Testis (tissue), 2 donors: ENCODE measurements at regions not wholly inside any gene's neighbourhood (a gene's known extent, or its start where the extent isn't known, plus 50 kb on each side); places are given as distances from the start of the nearest gene placed in this dataset.
"Not testable (repeated sequence)": the region's sequence is repeated elsewhere in the genome, so short reads cannot be mapped to it uniquely, and the experiment has no call there.

Source experiments
- DNase-seq: peaks from one replicate; pipeline ENCODE4 v3.0.0-alpha.2; 2019
- H3K27ac ChIP-seq, 2 donors: fragments of 200-600 bp; sonication (generic); one replicate each; pipeline ENCODE4 v1.5.1; 2019
- H3K27me3 ChIP-seq: fragments of 200-600 bp; sonication (generic); one replicate; pipeline ENCODE4 v1.5.1; 2019
- H3K36me3 ChIP-seq: fragments of 200-600 bp; sonication (generic); one replicate; pipeline ENCODE4 v1.5.1; 2017; ENCODE audit warnings: low read depth; ENCODE audit errors: missing control alignments
- H3K4me1 ChIP-seq: fragments of 200-600 bp; sonication (generic); one replicate; pipeline ENCODE4 v1.5.1; 2019
- H3K4me3 ChIP-seq, 2 donors: fragments of 200-600 bp; sonication (generic); one replicate each; pipeline ENCODE4 v1.5.1; 2017 to 2019
- H3K9me3 ChIP-seq: fragments of 200-600 bp; sonication (generic); one replicate; pipeline ENCODE4 v1.5.1; 2017
- WGBS, 2 donors: methylation state at CpG; one replicate each; pipeline ENCODE4 v1.1.5; 2018; 5-methylcytosine and 5-hydroxymethylcytosine counted together
- intact Hi-C: fragments of 100-400 bp; cut with DNase I; formaldehyde crosslinking; loops from one replicate; pipeline ENCODE4 v1.15.1; 2023; ENCODE audit warnings: low total_unique reads
- small RNA-seq, 2 donors: library from RNA; depleted of rRNA; stranded (forward); fragments of <200 nt; gene quantifications; one replicate each; pipeline ENCODE3, GENCODE V24; 2016

DNA sequence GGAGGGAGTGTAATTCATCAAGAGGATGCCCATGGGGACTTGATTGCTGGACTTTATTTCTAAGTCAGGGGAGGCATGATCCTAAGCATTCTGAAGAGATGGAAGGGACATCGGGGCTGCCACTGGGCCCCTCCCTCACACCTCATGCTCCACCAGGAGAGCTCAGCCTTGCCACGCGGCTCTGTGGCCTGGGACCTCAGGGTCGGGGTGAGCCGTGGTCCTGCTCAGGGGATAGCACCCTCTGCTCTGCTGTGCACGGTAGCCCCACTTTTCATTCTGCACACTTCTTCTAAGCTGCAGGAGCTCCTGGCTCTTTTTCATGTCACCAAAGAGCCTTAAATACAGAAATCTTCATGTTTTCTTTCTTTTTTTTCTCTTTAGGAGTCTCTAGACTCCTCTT lies 75.5 kb upstream of the DPP6 start:
- H3K27ac ChIP-seq, DNase-seq, H3K4me1 ChIP-seq, H3K4me3 ChIP-seq, H3K36me3 ChIP-seq, intact Hi-C loops, H3K9me3 ChIP-seq, H3K27me3 ChIP-seq: not testable (repeated sequence)
- WGBS, 2 donors = 89 to 92% methylated on average over 6 of the region's 6 CpGs

DNA sequence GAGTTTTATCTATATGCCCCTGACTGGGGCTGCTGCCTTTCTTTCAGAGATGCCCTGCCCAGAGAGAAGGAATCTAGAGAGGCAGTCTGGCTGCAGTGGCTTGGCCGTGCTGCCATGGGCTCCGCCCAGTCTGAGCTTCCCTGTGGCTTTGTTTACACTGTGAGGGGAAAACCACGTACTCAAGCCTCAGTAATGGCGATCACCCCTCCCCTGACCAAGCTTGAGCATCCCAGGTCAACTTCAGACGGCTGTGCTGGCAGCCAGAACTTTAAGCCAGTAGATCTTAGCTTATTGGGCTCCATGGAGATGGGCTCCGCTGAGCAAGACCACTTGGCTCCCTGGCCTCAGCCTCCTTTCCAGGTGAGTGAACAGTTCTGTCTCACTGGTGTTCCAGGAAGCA lies 69.0 kb upstream of the DPP6 start:
- H3K9me3 ChIP-seq, H3K27me3 ChIP-seq, DNase-seq, H3K4me1 ChIP-seq, H3K36me3 ChIP-seq, H3K27ac ChIP-seq, H3K4me3 ChIP-seq, intact Hi-C loops: not testable (repeated sequence)
- 60% methylated on average over 6 of the region's 6 CpGs; no CpG with 5 or more reads in 1 of the 2 donors for WGBS, 2 donors

DNA sequence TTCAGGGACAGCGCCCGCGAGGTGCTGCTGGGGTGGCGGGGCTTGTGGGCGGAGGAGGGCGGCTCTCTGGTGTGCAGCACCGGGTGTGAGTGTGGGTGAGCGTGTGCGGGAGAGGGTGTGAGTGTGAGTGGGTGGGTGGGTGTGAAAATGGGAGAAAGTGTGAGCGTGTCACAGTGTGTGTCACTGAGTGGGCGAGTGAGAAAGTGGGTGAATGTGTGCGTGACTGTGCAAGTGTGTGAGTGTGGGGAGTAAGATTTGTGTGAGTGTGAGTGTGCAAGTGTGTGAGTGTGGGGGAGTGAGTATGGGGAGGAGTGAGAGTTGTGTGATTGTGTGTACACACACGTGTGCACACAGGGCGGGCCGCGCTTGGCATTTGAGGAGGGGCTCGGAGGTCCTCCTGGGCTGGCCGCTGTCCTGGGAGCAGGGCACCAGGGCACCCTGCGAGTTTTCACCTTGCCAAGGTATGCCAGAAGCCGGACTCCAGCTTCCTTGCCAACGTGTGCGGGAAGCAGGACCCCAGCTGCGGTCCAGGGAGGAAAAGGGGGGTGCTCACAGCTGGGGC lies 63.1 kb upstream of the DPP6 start:
- 53 to 62% methylated on average over 9 to 18 of the region's 23 CpGs for WGBS, 2 donors
- H3K27ac ChIP-seq, H3K27me3 ChIP-seq, H3K9me3 ChIP-seq, intact Hi-C loops, DNase-seq, H3K36me3 ChIP-seq, H3K4me3 ChIP-seq, H3K4me1 ChIP-seq: not testable (repeated sequence)

DNA sequence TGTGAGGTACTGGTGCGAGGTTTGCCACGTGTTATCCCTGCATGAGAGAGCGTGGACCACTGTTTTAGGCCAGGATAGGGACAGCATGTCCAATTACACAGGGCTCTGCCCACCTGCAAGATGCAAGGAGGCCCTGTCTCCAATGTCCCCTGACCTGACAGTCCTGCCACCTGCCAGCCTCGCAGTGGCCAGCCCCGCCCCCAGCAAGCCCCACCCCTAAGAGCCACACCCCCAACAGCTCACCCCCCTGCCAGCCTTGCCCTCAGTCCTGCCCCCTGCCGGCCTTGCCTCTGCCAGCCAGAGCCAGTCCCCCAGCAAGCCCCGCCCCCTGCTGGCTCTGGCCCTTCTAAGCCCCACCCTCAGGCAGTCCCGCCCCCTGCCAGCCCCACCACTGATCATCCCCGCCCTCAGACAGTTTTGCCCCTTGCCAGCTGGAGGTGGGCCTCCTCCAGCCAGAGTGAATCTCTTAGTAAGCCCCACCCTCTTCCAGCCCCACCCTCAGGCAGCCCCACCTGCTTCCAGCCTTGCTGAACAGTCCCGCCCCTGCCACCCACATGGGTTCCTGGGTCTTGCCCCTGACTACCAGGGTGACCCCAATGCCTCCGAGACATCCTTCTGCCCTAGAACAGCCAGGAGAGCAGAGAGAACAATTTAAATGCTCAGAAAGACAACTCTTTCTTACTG lies 62.3 kb upstream of the DPP6 start:
- H3K4me3 ChIP-seq, intact Hi-C loops, H3K36me3 ChIP-seq, H3K27ac ChIP-seq, DNase-seq, H3K9me3 ChIP-seq, H3K4me1 ChIP-seq, H3K27me3 ChIP-seq: not testable (repeated sequence)
- WGBS, 2 donors = 63 to 79% methylated on average over 3 of the region's 11 CpGs

DNA sequence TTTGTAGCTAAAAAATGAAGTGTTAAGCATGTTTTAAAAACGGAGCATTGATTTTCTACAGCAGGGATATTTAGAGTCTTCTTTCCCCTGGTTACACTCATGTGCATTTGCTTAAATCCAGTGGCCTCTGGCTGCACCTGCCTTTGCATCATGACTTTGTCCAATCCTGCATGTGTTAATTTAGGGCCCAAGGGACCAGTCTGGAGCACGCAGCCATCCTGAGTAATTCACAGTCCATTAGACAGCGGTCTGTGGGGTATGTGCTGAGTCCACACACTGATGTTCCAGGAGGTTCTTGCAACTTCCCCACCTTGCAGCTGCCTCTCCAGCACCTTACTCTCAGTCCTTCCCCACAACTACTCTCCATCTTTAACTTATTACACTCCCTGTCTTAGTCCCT lies 60.7 kb upstream of the DPP6 start:
- H3K4me1 ChIP-seq, H3K4me3 ChIP-seq, H3K36me3 ChIP-seq, H3K27me3 ChIP-seq, H3K27ac ChIP-seq, DNase-seq, H3K9me3 ChIP-seq, intact Hi-C loops: not testable (repeated sequence)
- WGBS, 2 donors = 54 to 74% methylated on average over 2 to 3 of the region's 3 CpGs

DNA sequence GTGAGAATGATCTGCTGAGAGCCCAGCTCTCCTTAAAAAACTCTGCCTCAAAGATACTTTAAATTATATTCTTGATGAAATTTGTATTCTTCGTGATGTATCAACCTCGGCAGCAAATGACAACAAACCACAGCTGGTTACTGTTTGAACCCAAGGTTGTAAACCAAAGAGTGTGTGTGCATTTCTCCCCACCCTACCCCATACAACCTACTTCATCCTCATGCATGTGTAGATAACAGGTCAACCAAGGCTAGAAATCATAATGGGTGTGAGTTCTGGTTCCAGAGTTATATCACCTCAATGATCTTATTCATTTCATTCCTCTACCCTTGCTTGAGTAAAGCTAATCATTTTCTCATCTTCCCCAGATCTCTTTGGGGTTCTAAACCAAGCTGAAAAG lies 58.8 kb upstream of the DPP6 start:
- H3K27ac ChIP-seq, intact Hi-C loops: not testable (repeated sequence)
- 79 to 84% methylated on average over 2 of the region's 2 CpGs for WGBS, 2 donors

DNA sequence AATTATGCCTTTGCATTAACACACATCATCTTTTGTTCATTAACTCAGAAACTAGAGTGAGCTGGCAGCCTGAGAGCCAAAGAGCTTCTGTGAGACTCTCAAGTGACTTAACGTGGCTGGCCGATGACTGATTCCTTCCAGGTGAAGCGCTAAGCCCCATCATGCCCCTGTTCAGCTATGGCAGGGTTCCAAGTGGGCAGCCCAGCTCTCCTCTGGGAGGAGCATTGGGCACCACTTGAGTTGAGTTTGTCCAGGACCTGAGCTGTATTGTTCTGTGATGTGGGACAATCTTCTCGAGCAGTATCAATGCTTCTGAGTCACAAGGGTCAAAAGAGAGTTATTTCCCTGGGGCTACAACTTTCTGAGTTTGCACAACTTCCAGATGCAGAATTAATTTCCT lies 53.3 kb upstream of the DPP6 start:
- WGBS, 2 donors = 86 to 100% methylated on average over 3 to 4 of the region's 4 CpGs
- H3K4me3 ChIP-seq, H3K36me3 ChIP-seq, intact Hi-C loops, H3K27me3 ChIP-seq, H3K4me1 ChIP-seq, DNase-seq, H3K9me3 ChIP-seq, H3K27ac ChIP-seq: not testable (repeated sequence)

More for the DNA sequence above, 58.8 kb upstream of the DPP6 start:
- H3K4me3 ChIP-seq, H3K9me3 ChIP-seq, H3K4me1 ChIP-seq, H3K27me3 ChIP-seq, DNase-seq, H3K36me3 ChIP-seq: not testable (repeated sequence)

Small RNA genes in the stretch of these regions (small RNA-seq; reads per million reads assigned to genes)
- 0 reads per million in 2 donors for gene AC005588.1
- 0 reads per million in 2 donors for gene AC079809.1
